HUES64 (cell line): ENCODE measurements at regions not wholly inside any gene's neighbourhood (a gene's known extent, or its start where the extent isn't known, plus 50 kb on each side); places are given as distances from the start of the nearest gene placed in this dataset.
"Not testable (repeated sequence)": the region's sequence is repeated elsewhere in the genome, so short reads cannot be mapped to it uniquely, and the experiment has no call there.

Experiments used
- H3K27ac ChIP-seq: 2 replicates; pipeline ENCODE4 v1.7.0; 2013; ENCODE audit warnings: low read depth, low read length, inconsistent platforms
- H3K27me3 ChIP-seq: 2 replicates; pipeline ENCODE4 v1.6.1; 2013; ENCODE audit warnings: mild to moderate bottlenecking, low read length; ENCODE audit not compliant: insufficient read depth
- H3K36me3 ChIP-seq: 2 replicates; pipeline ENCODE4 v1.6.1; 2013; ENCODE audit warnings: mild to moderate bottlenecking, low read length; ENCODE audit not compliant: insufficient read depth
- H3K4me1 ChIP-seq: 2 replicates; pipeline ENCODE4 v1.6.1; 2013; ENCODE audit warnings: mild to moderate bottlenecking, low read length, moderate library complexity; ENCODE audit not compliant: insufficient read depth
- H3K4me3 ChIP-seq: 2 replicates; pipeline ENCODE4 v1.5.1; 2013; ENCODE audit warnings: mild to moderate bottlenecking, low read length, moderate library complexity
- H3K9ac ChIP-seq: 2 replicates; pipeline ENCODE4 v1.6.1; 2013; ENCODE audit warnings: mild to moderate bottlenecking, low read depth, low read length
- H3K9me3 ChIP-seq: 2 replicates; pipeline ENCODE4 v1.6.1; 2013; ENCODE audit warnings: low read depth, low read length; ENCODE audit not compliant: insufficient read depth
- WGBS: fragments of 150-250, 120-280 bp; methylation state at CpG from one replicate; pipeline ENCODE4 v1.1.7; 2013; ENCODE audit warnings: missing lambda C conversion rate; 5-methylcytosine and 5-hydroxymethylcytosine counted together

DNA sequence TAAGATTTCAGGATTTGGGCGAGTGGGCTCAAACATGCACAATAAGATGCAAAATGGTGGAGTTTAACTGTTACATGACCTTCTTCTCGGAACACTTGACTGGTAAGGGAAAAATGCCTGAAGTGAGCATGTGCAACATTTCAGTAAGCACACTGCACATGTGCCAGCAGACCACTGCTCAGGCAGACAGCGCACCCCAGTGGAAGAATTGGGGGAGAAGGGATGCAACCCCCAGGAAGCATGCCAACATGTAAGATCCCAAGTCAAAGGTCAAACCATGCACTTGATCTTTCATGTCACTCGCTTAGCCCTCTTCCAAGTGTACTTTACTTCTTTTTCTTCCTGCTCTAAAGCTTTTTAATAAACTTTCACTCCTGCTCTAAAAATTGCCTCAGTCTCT is 256.3 kb downstream of the CENPC start:
- no peaks in the 10 kb centered on the region for H3K36me3 ChIP-seq
- peaks cover 10% of the 10 kb centered on the region for H3K9me3 ChIP-seq
- no peaks in the 10 kb centered on the region for H3K27me3 ChIP-seq
- WGBS: 83% methylated on average over 4 of the region's 4 CpGs
- no peak overlapping the region for H3K4me3 ChIP-seq
- H3K27ac ChIP-seq: no peak overlapping the region
- peaks cover 7% of the 10 kb centered on the region for H3K4me1 ChIP-seq
- no peak overlapping the region for H3K9ac ChIP-seq

DNA sequence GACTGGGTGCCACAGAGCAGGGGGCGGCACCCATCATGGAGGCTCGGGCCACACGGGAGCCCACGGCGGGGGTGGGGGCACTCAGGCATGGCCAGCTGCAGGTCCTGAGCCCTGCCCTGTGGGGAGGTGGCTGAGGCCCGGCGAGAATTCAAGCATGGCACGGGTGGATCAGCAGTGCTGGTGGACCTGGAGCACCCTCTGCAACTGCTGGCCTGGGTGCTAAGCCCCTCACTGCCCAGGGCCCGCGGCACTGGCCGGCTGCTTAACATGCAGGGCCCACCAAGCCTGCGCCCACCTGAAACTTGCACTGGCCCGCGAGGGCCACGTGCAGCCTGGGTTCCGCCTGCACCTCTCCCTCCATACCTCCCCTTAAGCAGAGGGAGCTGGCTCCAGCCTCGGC is 258.6 kb downstream of the CENPC start:
- no peaks in the 10 kb centered on the region for H3K27me3 ChIP-seq
- peaks cover 10% of the 10 kb centered on the region for H3K9me3 ChIP-seq
- H3K4me3 ChIP-seq: no peak overlapping the region
- no peak overlapping the region for H3K9ac ChIP-seq
- peaks cover 7% of the 10 kb centered on the region for H3K4me1 ChIP-seq
- WGBS: 97% methylated on average over 17 of the region's 17 CpGs
- no peak overlapping the region for H3K27ac ChIP-seq
- no peaks in the 10 kb centered on the region for H3K36me3 ChIP-seq

DNA sequence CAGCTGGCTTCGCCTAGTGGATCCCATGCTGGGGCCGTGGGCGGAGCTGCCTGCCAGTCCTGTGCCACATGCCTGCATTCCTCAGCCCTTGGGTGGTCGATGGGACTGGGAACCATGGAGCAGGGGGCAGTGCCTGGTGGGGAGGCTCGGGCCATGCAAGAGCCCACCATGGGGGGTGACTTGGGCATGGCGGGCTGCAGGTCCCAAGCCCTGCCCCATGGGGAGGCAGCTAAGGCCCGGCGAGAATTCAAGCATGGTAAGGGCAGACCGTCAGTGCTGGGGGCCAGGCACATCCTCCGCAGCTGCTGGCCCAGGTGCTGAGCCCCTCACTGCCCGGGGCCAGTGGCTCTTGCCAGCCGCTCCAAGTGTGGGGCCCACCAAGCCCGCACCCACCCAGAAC is 262.6 kb downstream of the CENPC start:
- no peak overlapping the region for H3K4me3 ChIP-seq
- H3K27ac ChIP-seq: no peak overlapping the region
- no peaks in the 10 kb centered on the region for H3K36me3 ChIP-seq
- H3K27me3 ChIP-seq: no peaks in the 10 kb centered on the region
- WGBS: 96% methylated on average over 13 of the region's 13 CpGs
- no peak overlapping the region for H3K9ac ChIP-seq
- peaks cover 7% of the 10 kb centered on the region for H3K9me3 ChIP-seq
- H3K4me1 ChIP-seq: no peaks in the 10 kb centered on the region

DNA sequence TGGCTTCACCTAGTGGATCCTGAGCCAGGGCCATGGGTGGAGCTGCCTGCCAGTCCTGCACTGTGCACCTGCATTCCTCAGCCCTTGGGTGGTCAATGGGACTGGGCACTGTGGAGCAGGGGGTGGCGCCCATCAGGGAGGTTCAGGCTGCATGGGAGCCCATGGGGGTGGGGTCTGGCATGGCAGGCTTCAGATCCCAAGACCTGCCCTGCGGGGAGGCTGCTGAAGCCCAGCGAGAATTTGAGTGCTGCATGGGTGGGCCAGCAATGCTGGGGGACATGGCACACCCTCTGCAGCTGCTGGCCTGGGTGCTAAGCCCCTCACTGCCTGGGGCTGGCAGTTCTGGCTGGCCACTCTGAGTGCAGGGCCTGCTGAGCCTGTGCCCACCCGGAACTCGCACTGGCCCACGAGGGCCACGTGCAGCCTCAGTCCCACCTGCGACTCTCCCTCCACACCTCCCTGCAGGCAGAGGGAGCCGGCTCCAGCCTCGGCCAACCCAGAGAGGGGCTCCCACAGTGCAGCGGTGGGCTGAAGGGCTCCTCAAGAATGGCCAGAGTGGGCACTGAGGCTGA is 270.0 kb downstream of the CENPC start:
- Histone ChIP-seq H3K9ac (no peak overlapping the region), H3K27ac (no peak overlapping the region), H3K36me3 (no peaks in the 10 kb centered on the region), H3K4me1 (no peaks in the 10 kb centered on the region), H3K9me3 (peaks cover 8% of the 10 kb centered on the region; the same call in 1 of the 2 replicates), H3K27me3 (no peaks in the 10 kb centered on the region), H3K4me3 (no peak overlapping the region)
- 97% methylated on average over 11 of the region's 11 CpGs for WGBS

DNA sequence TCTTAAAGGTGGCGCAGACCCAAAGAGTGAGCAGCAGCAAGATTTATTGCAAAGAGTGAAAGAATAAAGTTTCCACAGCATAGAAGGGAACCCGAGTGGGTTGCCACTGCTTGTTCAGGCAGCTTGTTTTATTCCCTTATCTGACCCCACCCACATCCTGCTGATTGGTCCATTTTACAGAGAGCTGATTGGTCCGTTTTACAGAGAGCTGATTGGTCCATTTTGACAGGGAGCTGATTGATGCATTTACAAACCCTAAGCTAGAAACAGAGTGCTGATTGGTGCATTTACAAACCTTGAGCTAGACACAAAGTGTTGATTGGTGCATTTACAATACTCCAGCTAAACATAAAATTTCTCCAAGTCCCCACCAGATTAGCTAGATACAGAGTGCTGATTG is 270.6 kb downstream of the CENPC start:
- not testable (repeated sequence) for H3K4me1 ChIP-seq, H3K9me3 ChIP-seq, H3K36me3 ChIP-seq, H3K27me3 ChIP-seq, H3K4me3 ChIP-seq, H3K9ac ChIP-seq, H3K27ac ChIP-seq
- 77% methylated on average over 3 of the region's 3 CpGs for WGBS

DNA sequence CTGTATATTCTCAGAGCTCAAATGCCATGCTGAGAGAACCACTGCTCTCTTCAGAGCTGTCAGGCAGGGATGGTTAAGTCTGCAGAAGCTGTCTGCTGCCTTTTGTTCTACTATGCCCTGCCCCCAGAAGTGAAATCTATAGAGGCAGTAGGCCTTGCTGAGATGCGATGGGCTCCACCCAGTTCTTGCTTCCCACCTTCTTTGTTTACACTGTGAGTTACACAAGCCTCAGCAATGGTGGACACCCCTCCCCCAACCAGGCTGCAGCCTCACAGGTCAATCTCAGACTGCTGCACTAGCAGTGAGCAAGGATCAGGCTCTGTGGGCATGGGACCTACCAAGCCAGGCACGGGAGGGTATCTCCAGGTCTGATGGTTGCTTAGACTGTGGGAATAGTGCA is 271.6 kb downstream of the CENPC start:
- Histone ChIP-seq H3K36me3 (no peaks in the 10 kb centered on the region), H3K9ac (no peak overlapping the region), H3K4me1 (no peaks in the 10 kb centered on the region), H3K27me3 (no peaks in the 10 kb centered on the region), H3K4me3 (no peak overlapping the region), H3K9me3 (peaks cover 8% of the 10 kb centered on the region; the same call in 1 of the 2 replicates), H3K27ac (no peak overlapping the region)
- 84% methylated on average over 2 of the region's 2 CpGs for WGBS

DNA sequence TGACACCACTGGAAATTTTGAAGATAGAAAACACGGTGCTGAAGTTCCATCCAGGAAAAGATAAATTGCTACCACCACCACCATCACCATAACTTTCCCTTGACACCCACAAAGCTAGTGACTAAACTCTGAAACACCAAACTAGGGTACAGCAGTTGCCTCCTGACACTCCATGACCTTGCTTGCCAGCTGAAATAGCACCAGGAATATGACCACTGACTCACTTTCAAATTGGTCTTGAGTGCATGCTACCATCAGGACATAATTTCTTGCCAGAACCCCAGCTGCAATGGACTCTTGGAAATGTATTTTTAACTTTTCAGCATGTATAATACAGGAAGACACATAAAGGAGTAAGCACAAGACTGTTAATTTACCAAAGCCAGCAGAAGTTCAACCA is 283.3 kb downstream of the CENPC start:
- H3K27ac ChIP-seq: no peak overlapping the region
- WGBS: 88% methylated on average over 1 of the region's 1 CpG

DNA sequence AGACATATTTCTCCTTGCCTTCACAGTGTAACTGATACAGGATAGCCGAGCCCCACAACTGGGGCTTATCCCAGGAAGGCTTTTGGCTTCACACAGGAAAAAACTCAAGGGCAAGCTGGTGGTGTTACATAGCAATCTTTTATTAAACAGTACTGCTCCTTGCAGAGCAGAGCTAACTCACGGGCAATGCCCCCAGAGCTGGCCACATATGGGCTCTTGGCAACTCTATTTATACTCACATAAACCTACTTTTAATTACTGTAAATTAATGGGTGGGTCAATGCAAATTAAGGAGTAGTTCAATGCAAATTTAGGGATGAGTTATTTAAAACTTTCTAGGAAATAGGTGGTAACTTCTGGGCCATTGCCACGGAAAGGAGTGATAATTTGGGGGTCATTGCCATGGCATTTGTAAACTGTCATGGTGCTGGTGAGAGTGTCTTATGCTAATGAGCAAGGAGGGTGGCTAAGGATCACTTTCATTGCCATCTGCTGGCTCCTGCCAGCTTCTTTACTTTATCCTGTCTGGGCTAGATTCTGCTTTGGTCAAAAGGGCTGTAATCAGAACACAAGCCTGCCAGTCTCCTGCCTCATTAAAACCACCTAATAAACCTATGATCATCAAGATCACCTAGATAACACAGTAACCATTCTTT is 288.8 kb downstream of the CENPC start:
- Histone ChIP-seq H3K27me3 (no peaks in the 10 kb centered on the region), H3K4me1 (no peaks in the 10 kb centered on the region), H3K4me3 (no peak overlapping the region), H3K9ac (no peak overlapping the region), H3K27ac (no peak overlapping the region), H3K36me3 (no peaks in the 10 kb centered on the region), H3K9me3 (no peaks in the 10 kb centered on the region)
- WGBS: 82% methylated on average over 3 of the region's 3 CpGs

More for the DNA sequence above, 283.3 kb downstream of the CENPC start:
- H3K9me3 ChIP-seq: no peaks in the 10 kb centered on the region
- H3K27me3 ChIP-seq: no peaks in the 10 kb centered on the region
- H3K4me3 ChIP-seq: no peak overlapping the region
- H3K36me3 ChIP-seq: no peaks in the 10 kb centered on the region
- H3K4me1 ChIP-seq: no peaks in the 10 kb centered on the region
- no peak overlapping the region for H3K9ac ChIP-seq

DNA sequence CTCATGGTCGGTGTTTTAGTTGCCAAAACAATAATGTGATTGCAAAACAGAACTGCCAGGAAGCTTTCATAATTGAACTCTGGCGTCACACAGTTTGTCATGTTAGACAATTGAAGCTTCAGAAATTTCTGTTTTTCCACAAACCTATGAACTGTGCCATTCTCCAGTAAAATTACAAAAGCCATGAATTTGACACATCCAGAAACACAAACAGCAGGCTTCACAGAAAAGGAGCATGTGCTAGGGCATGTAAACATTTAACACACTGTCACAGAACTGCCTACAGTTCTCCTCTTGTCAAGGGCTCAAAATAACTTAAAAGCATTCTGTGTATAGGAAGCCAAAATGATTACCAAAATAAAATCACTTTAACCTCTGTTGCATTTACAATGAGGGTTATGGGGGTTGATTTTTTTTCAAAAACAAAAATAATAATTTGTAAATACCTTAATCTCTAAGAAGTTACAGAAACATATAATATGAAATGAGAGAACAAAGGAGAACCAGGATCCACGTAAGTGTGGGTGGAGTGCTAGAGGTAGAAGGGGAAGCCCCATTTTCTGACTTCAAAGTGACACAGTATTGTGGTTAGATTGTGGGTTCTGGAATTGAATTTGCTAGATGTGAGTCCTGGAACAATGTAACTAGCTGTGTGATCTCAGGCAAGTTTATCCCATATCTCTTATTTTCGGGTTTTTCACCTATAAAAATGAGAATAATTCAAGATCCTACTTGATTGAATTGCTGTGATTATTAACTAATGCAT is 295.0 kb downstream of the CENPC start:
- Histone ChIP-seq H3K27me3 (no peaks in the 10 kb centered on the region), H3K4me3 (no peak overlapping the region), H3K36me3 (no peaks in the 10 kb centered on the region), H3K9me3 (no peaks in the 10 kb centered on the region), H3K27ac (no peak overlapping the region), H3K4me1 (no peaks in the 10 kb centered on the region), H3K9ac (no peak overlapping the region)
- WGBS: 93% methylated on average over 3 of the region's 4 CpGs

DNA sequence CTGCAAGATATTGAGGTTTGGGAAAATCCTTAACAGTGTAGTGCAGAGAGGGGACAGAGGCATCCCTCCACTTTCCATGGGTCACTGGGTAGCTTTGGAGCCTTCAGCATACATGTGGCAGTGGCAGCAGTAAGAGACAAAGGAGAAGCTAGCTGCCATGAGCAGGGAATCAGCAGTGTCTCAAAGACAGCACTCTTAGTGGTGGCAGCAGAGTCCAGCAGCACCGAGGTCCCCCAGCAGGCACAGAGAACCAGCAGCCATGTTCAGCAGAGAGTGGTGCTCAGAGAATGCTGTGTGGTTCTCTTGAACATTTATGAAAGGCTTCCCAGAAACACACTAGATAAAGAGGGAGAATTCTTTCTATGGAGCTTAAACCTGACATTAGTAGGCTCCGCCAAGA is 308.5 kb downstream of the CENPC start:
- Histone ChIP-seq H3K4me3 (no peak overlapping the region), H3K36me3 (no peaks in the 10 kb centered on the region), H3K27ac (no peak overlapping the region), H3K27me3 (no peaks in the 10 kb centered on the region), H3K4me1 (no peaks in the 10 kb centered on the region), H3K9me3 (no peaks in the 10 kb centered on the region), H3K9ac (no peak overlapping the region)
- 86% methylated on average over 2 of the region's 2 CpGs for WGBS

DNA sequence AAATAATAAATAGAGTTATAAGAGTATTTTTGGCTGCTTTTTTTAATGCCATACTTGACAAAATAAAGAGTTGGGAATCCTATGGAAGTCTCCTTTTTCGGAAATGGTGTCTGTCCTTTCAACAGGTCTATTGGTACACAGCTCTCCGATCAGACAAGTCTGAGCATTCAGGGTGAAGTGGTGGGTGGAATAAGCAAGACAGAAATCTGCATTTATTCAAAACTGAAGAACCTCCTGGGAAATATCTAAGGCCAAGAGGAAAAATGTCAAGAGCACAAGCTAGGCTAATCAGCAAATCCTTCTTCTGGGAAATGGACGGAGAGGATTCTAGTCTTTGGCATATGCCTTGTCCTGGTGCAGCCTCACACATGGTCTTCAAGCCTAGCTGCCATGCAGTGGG is 309.0 kb downstream of the CENPC start:
- no peaks in the 10 kb centered on the region for H3K27me3 ChIP-seq
- no peak overlapping the region for H3K27ac ChIP-seq
- no peaks in the 10 kb centered on the region for H3K9me3 ChIP-seq
- no peaks in the 10 kb centered on the region for H3K4me1 ChIP-seq
- H3K4me3 ChIP-seq: no peak overlapping the region
- H3K9ac ChIP-seq: no peak overlapping the region
- H3K36me3 ChIP-seq: no peaks in the 10 kb centered on the region
- 92% methylated on average over 3 of the region's 3 CpGs for WGBS
